DND-41 (cell line): ENCODE measurements at regions not wholly inside any gene's neighbourhood (a gene's known extent, or its start where the extent isn't known, plus 50 kb on each side); places are given as distances from the start of the nearest gene placed in this dataset.
"Not testable (repeated sequence)": the region's sequence is repeated elsewhere in the genome, so short reads cannot be mapped to it uniquely, and the experiment has no call there.

Experiments used
- ATAC-seq: fragments of 200-7000 bp; cut with Tn5 transposase; 3 replicates; pipeline ENCODE4 v1.9.1; 2021; ENCODE audit warnings: low read depth; ENCODE audit not compliant: insufficient read depth
- DNase-seq: peaks from one replicate; pipeline ENCODE4 v3.0.0-alpha.2; 2020
- H2AFZ ChIP-seq: 2 replicates; pipeline ENCODE4 v1.6.0; 2012; ENCODE audit warnings: low read depth, low read length
- H3K27ac ChIP-seq: 2 replicates; pipeline ENCODE4 v1.5.1; 2012; ENCODE audit warnings: low read length, inconsistent platforms
- H3K27me3 ChIP-seq: fragments of 200-600 bp; sonication (generic); 2 replicates; pipeline ENCODE4 v1.6.0; 2012; ENCODE audit warnings: low read length, mild to moderate bottlenecking, inconsistent platforms; ENCODE audit not compliant: insufficient read depth, poor library complexity
- H3K36me3 ChIP-seq: 2 replicates; pipeline ENCODE4 v1.5.1; 2012; ENCODE audit warnings: low read length, inconsistent platforms; ENCODE audit not compliant: insufficient read depth
- H3K4me1 ChIP-seq: 2 replicates; pipeline ENCODE4 v1.5.1; 2012; ENCODE audit warnings: mild to moderate bottlenecking, low read length; ENCODE audit not compliant: insufficient read depth
- H3K4me2 ChIP-seq: 2 replicates; pipeline ENCODE4 v1.6.0; 2012; ENCODE audit warnings: mild to moderate bottlenecking, moderate library complexity, low read length, inconsistent platforms; ENCODE audit not compliant: insufficient read depth
- H3K4me3 ChIP-seq, 2 experiments: fragments of 200-600 bp in 1 of 2; shearing (Covaris generic) in 1 of 2; 2 replicates each; pipeline ENCODE4 v1.5.1; 2012 to 2016; ENCODE audit warnings: inconsistent platforms in 2 of 2, low read length in 2 of 2, mild to moderate bottlenecking in 2 of 2, low read depth in 1 of 2, moderate library complexity in 1 of 2
- H3K79me2 ChIP-seq: 2 replicates; pipeline ENCODE4 v1.6.0; 2012; ENCODE audit warnings: low read length, inconsistent platforms; ENCODE audit not compliant: insufficient read depth
- H3K9ac ChIP-seq: 2 replicates; pipeline ENCODE4 v1.6.0; 2012; ENCODE audit warnings: low read depth, mild to moderate bottlenecking, inconsistent platforms, low read length, moderate library complexity
- H3K9me3 ChIP-seq: 2 replicates; pipeline ENCODE4 v1.5.1; 2012; ENCODE audit warnings: low read length, moderate library complexity, mild to moderate bottlenecking, inconsistent platforms; ENCODE audit not compliant: insufficient read depth, severe bottlenecking
- H4K20me1 ChIP-seq: 2 replicates; pipeline ENCODE4 v1.6.0; 2012; ENCODE audit warnings: low read length; ENCODE audit not compliant: insufficient read depth
- CTCF ChIP-seq: IDR thresholded peaks from 2 replicates; pipeline ENCODE4 v1.5.1; 2012; ENCODE audit warnings: borderline replicate concordance, low read length, moderate library complexity, mild to moderate bottlenecking; ENCODE audit not compliant: poor library complexity, severe bottlenecking; ENCODE audit errors: extremely low read depth
- EZH2 ChIP-seq: IDR thresholded peaks from 3 replicates; pipeline ENCODE4 v1.6.1; 2012; ENCODE audit warnings: borderline replicate concordance, low read depth, mild to moderate bottlenecking, moderate library complexity, low read length, inconsistent platforms; ENCODE audit not compliant: severe bottlenecking

GRCh38 chr12:59055204-59055860, 135.0 kb upstream of the LRIG3 start:
- Histone ChIP-seq H3K27ac (no peak overlapping the region), H3K9ac (no peak overlapping the region), H3K4me2 (no peak overlapping the region), H3K79me2 (no peaks in the 10 kb centered on the region), H3K4me3 (no peak overlapping the region), H3K27me3 (no peaks in the 10 kb centered on the region), H3K4me1 (no peaks in the 10 kb centered on the region), H2AFZ (no peak overlapping the region), H3K9me3 (no peaks in the 10 kb centered on the region), H4K20me1 (no peaks in the 10 kb centered on the region), H3K36me3 (no peaks in the 10 kb centered on the region)
- no peak for TF ChIP-seq CTCF
- no peak for TF ChIP-seq EZH2
- DNase-seq (no peak), ATAC-seq (no peak)

GRCh38 chr12:59053266-59053899, 133.1 kb upstream of the LRIG3 start:
- not testable (repeated sequence) for H3K4me3 ChIP-seq, H3K4me2 ChIP-seq, H2AFZ ChIP-seq, H3K9ac ChIP-seq, DNase-seq, H3K36me3 ChIP-seq, H3K4me1 ChIP-seq, H3K79me2 ChIP-seq, H3K27ac ChIP-seq, H3K27me3 ChIP-seq, ATAC-seq, H3K9me3 ChIP-seq, H4K20me1 ChIP-seq

GRCh38 chr12:59046763-59047534, 126.6 kb upstream of the LRIG3 start:
- Histone ChIP-seq H3K27me3 (no peaks in the 10 kb centered on the region), H3K9ac (no peak overlapping the region), H3K4me2 (no peak overlapping the region), H3K4me3 (no peak overlapping the region), H3K4me1 (no peaks in the 10 kb centered on the region), H3K9me3 (no peaks in the 10 kb centered on the region), H4K20me1 (no peaks in the 10 kb centered on the region), H3K36me3 (no peaks in the 10 kb centered on the region), H3K27ac (no peak overlapping the region), H3K79me2 (no peaks in the 10 kb centered on the region), H2AFZ (no peak overlapping the region)
- ATAC-seq = no peak
- DNase-seq = no peak
- TF ChIP-seq EZH2 (no peak), CTCF (no peak)

GRCh38 chr12:59044791-59045190, 124.5 kb upstream of the LRIG3 start:
- Histone ChIP-seq H3K4me1 (no peaks in the 10 kb centered on the region), H3K27ac (no peak overlapping the region), H3K4me3 (no peak overlapping the region), H4K20me1 (no peaks in the 10 kb centered on the region), H3K36me3 (no peaks in the 10 kb centered on the region), H3K9me3 (no peaks in the 10 kb centered on the region), H3K9ac (no peak overlapping the region), H2AFZ (no peak overlapping the region), H3K27me3 (no peaks in the 10 kb centered on the region), H3K4me2 (no peak overlapping the region), H3K79me2 (no peaks in the 10 kb centered on the region)
- DNase-seq (no peak), ATAC-seq (no peak)
- TF ChIP-seq CTCF (no peak), EZH2 (no peak)
